GM06990 (cell line): ENCODE measurements at regions not wholly inside any gene's neighbourhood (a gene's known extent, or its start where the extent isn't known, plus 50 kb on each side); places are given as distances from the start of the nearest gene placed in this dataset.

Experiments used
- DNase-seq: peaks from one replicate; pipeline ENCODE4 v3.0.0-alpha.2; 2011; ENCODE audit not compliant: insufficient read length; ENCODE audit errors: extremely low read depth
- H3K27me3 ChIP-seq: replicated peaks from 2 replicates; pipeline ENCODE4 v1.6.0; 2011; ENCODE audit warnings: low read length; ENCODE audit not compliant: control insufficient read depth, insufficient read depth
- H3K36me3 ChIP-seq: 2 replicates; pipeline ENCODE4 v1.5.1; 2011; ENCODE audit warnings: low read length; ENCODE audit not compliant: control insufficient read depth, insufficient read depth
- H3K4me3 ChIP-seq: replicated peaks from 2 replicates; pipeline ENCODE4 v1.5.1; 2011; ENCODE audit warnings: low read depth, mild to moderate bottlenecking, control low read depth, low read length
- CTCF ChIP-seq: IDR thresholded peaks from 2 replicates; pipeline ENCODE4 v1.5.1; 2011; ENCODE audit warnings: low read length, control low read depth, mild to moderate bottlenecking, inconsistent platforms; ENCODE audit not compliant: insufficient read depth, poor library complexity, severe bottlenecking

- no peak for DNase-seq
- TF ChIP-seq CTCF, result no peak
- Histone ChIP-seq H3K36me3 (no peaks in the 10 kb centered on the region), H3K4me3 (no peak overlapping the region), H3K27me3 (no peaks in the 10 kb centered on the region)
Measured at GRCh38 chr6:140775061-140775460, 1357.7 kb upstream of the GJE1 start.

GRCh38 chr6:140774080-140774505, 1358.6 kb upstream of the GJE1 start:
- TF ChIP-seq CTCF, result no peak
- Histone ChIP-seq H3K4me3 (no peak overlapping the region), H3K27me3 (no peaks in the 10 kb centered on the region), H3K36me3 (no peaks in the 10 kb centered on the region)
- peak; percentile 8 for DNase-seq

GRCh38 chr6:140773276-140773675, 1359.4 kb upstream of the GJE1 start:
- no peak for TF ChIP-seq CTCF
- H3K4me3 ChIP-seq, result no peak overlapping the region
- no peaks in the 10 kb centered on the region for H3K36me3 ChIP-seq
- H3K27me3 ChIP-seq, result no peaks in the 10 kb centered on the region
- DNase-seq, result no peak

GRCh38 chr6:140772576-140772975, 1360.1 kb upstream of the GJE1 start:
- TF ChIP-seq CTCF, result no peak
- H3K27me3 ChIP-seq, result no peaks in the 10 kb centered on the region
- H3K4me3 ChIP-seq, result no peak overlapping the region
- H3K36me3 ChIP-seq, result no peaks in the 10 kb centered on the region
- no peak for DNase-seq

- H3K27me3 ChIP-seq, result no peaks in the 10 kb centered on the region
- TF ChIP-seq CTCF, result no peak
- no peak for DNase-seq
Measured at GRCh38 chr6:140768133-140768532, 1364.6 kb upstream of the GJE1 start.

GRCh38 chr6:140766999-140767398, 1365.7 kb upstream of the GJE1 start:
- no peak for TF ChIP-seq CTCF
- no peak for DNase-seq
- Histone ChIP-seq H3K36me3 (no peaks in the 10 kb centered on the region), H3K27me3 (no peaks in the 10 kb centered on the region), H3K4me3 (no peak overlapping the region)

More at GRCh38 chr6:140768133-140768532, 1364.6 kb upstream of the GJE1 start:
- no peaks in the 10 kb centered on the region for H3K36me3 ChIP-seq
- no peak overlapping the region for H3K4me3 ChIP-seq
